ENCODE measurements at regions not wholly inside any gene's neighbourhood (a gene's known extent, or its start where the extent isn't known, plus 50 kb on each side); places are given as distances from the start of the nearest gene placed in this dataset.
"Not testable (repeated sequence)": the region's sequence is repeated elsewhere in the genome, so short reads cannot be mapped to it uniquely, and the experiment has no call there.

- no peak for DNase-seq
Measured at GRCh38 chr1:37325010-37325409, 149.4 kb upstream of the ZC3H12A start.

- no peak for DNase-seq
Measured at GRCh38 chr1:37325509-37326437, 148.6 kb upstream of the ZC3H12A start.

DNA sequence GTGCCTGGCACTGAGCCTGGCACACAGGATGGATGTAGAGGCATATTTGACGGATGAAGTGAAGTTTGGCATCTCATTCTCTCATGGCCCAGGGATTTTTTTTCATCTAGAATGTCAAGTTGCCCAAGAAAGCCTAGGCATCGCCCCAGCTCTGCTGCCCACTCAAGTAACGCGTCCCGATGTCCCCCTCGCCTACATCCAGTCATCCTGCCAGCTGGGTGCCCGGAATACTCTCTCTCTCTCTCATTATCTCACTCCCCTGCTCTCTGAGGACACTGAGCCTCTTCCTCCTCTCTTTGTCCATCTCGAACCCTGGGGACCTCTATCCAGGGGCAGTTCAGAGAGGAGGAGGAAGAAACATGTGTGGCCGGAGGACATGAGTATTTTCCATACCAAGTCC is 142.3 kb upstream of the ZC3H12A start:
- DNase-seq: no peak

DNA sequence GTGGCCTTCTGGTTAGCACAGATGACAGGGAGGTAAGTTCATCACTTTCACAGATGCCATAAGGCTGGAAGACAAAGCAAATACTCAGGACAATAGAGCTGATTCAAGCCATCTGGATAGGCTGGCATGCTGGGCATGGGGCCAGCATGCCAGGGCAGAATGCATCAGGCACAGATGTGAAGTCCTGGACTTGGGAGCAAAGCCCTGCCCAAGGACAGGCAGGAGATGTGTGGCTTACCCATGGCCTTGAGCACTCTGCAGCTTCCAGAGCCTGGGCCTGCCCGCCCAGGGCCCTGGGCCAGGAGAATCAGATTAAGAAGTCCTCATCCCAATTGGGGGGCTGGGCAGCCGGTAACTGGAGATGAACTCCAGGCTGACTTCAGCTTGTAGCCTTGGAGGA is 135.7 kb upstream of the ZC3H12A start:
- DNase-seq: no peak

- DNase-seq: no peak
Measured at GRCh38 chr1:37342736-37343135, 131.6 kb upstream of the ZC3H12A start.

GRCh38 chr1:37347104-37347649 is 127.2 kb upstream of the ZC3H12A start:
- DNase-seq: no peak

DNA sequence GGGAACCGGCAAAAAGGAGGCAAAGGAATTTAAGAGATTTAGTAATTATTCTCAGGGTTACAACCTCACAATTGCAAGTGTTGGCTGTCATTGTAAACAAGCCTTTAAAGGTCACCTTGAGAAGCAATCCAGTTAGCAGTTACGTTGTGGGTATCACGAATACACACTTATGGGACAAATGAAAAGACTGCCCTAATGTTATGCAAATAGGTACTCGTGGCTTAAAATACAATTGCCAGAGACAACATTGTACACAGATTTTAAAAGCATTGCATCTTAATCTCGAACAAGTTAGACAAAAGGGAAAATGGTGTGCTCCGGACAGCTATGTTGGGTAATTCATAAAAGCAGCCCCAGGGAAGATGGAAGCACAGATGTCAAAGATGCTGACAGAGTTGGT is 120.5 kb upstream of the ZC3H12A start:
- DNase-seq: no peak

DNA sequence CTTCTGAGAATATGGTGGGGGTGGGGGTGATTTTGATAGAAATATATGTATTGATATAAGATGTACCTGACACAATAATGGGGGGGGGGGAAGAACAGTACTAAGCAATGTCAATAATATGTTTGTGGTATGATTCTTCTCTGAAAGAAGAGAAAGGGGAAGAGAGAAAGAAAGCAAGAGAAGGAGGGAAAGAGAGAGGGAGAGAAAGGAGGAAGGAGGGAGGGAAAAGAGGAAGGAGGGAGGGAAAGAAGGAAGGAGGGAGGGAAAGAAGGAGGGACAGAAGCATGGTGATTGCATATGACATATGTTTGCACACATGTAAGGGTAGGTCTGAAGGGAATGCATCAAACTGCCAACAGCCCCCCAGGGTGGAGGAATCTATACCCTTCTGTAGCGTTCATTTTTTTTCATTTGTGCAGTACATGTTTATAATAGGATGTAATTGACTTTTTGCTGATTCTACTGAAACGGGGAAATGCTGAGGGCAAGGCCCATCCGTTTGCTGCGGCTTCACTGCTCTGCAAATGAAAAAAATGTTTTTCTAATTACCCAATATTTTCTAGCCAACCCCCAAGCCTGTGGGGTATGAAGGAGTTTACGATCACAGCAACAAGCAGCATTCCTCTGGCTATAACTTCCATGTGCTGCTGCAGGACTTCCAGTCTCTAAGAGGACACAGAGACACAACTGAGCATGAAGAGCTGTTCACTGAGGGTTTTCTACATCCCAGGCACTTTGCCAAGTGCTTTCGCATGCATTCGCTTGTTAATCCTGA is 119.3 kb upstream of the ZC3H12A start:
- no peak for DNase-seq

DNA sequence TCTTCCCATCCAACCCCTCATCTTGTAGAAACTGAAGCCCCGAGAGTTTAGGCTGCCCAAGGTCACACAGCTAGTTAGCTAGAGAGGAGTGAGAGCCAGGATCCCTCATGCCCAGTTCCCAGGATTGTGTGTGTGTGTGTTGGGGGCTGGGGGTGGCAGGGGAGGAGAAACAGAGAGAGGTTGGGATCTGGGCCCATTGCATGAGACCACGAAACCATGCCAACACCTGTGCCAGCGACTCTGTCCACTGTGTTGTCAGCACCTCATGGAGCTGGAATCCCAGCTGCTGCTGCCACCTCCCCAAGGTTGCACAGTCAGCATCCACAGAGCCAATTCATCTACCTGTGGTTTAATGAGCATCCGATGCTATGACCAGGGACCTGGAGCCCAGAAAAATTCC is 115.4 kb upstream of the ZC3H12A start:
- DNase-seq: no peak

GRCh38 chr1:37360011-37360410 is 114.4 kb upstream of the ZC3H12A start:
- no peak for DNase-seq

- DNase-seq: no peak
Measured at GRCh38 chr1:37362594-37363385, 111.6 kb upstream of the ZC3H12A start.

DNA sequence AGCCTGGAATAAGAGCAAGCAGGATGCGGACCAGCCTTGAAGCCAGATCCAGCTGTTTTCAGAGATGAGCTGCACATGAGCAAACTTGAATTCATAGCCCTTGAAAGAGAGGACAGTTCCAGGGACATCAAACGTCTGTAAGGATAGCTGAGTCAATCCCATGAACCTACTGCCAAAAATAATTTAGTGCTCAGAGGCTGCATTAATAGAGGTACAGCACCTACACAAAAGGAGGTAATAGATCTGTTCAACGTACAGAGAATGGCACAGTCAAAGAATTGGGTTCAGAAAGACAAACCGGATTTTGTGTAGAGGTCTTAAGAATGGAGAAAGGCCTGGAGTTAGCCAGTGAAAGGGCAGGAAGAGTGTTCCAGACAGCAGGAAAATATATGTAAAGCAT is 110.8 kb upstream of the ZC3H12A start:
- DNase-seq: no peak

- DNase-seq: not testable (repeated sequence)
Measured at GRCh38 chr1:37368665-37369315, 105.6 kb upstream of the ZC3H12A start.

DNA sequence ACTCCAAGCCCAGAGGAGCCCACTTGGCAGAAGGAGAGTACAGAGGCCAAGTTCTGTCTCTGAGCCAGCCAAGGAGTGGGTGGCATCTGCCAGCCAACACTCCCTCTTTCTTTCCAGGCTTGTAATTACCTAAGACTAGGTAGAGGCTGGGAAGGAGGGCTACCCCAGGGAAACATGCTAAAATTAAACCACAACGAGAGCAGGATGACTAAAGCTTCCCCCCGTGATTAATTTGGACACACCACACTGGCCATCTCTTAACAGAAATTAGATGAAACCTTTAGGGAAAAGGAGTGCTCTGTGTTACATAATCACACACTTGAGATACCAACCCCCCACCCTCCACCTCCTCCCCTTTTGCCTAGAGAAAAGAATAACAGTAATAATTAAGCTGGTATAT is 102.1 kb upstream of the ZC3H12A start:
- no peak for DNase-seq

DNA sequence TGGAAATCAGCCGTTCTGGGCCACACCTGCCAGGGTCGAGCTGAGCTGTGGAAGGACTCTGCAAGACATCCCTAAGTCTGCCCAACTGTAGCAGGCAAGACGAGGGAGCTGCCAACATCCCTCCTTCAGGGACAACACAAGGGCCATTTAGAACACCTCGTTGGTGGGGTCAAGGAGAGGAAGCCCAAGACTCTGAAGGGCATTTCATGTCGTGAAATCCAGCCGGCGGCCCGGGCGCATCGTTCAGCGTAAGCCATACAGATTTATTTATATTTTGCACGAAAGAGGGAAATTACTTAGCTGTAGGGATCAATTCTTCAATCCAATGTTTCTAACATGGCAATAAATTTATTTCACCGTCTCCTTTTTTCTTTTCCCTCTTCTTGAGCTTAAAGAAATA is 101.7 kb upstream of the ZC3H12A start:
- no peak for DNase-seq

DNA sequence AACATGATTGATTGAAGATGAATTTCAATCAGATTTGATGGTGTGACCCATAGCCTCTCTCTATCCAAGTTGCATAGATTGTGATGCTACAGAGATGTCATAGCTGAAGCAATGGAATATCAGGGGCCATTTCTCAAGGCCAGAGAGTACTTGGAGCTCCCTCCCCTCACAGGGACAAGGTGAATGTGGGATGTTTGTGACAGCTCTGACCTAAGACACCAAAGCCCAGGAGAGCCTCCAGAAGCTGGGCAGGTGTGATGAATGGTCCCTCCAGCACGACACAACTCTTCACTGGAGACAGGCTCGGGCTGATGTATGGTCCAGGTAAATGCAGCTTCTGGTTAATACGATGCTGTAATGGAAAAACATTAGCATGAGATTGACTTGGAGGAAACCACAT is 101.0 kb upstream of the ZC3H12A start:
- DNase-seq: no peak

GRCh38 chr1:37380546-37380945 is 93.8 kb upstream of the ZC3H12A start:
- DNase-seq: not testable (repeated sequence)

- no peak for DNase-seq
Measured at GRCh38 chr1:37387854-37388253, 86.5 kb upstream of the ZC3H12A start.

GRCh38 chr1:37389327-37389726 is 85.1 kb upstream of the ZC3H12A start:
- DNase-seq: no peak

GRCh38 chr1:37391211-37392011 is 83.0 kb upstream of the ZC3H12A start:
- no peak for DNase-seq

GRCh38 chr1:37392051-37392450 is 82.3 kb upstream of the ZC3H12A start:
- no peak for DNase-seq

Measured in CD4-positive, alpha-beta T cell treated with Interleukin-12 subunit alpha and Interleukin-12 subunit beta, for 1 hour (primary cell).